Parathyroid adenoma (tissue), 2 donors: ENCODE measurements at regions not wholly inside any gene's neighbourhood (a gene's known extent, or its start where the extent isn't known, plus 50 kb on each side); places are given as distances from the start of the nearest gene placed in this dataset.

ENCODE experiments used
- H2AFZ ChIP-seq: fragments of 300-600 bp; sonication (generic); one replicate; pipeline ENCODE4 v1.7.0; 2017; ENCODE audit warnings: antibody characterized with exemption, mild to moderate bottlenecking
- H3K27ac ChIP-seq: fragments of 300-600 bp; sonication (generic); one replicate; pipeline ENCODE4 v1.7.0; 2017
- H3K27me3 ChIP-seq: fragments of 300-600 bp; sonication (generic); one replicate; pipeline ENCODE4 v1.7.0; 2017; ENCODE audit warnings: low read length; ENCODE audit not compliant: control insufficient read depth, insufficient read depth
- H3K36me3 ChIP-seq: fragments of 300-600 bp; sonication (generic); one replicate; pipeline ENCODE4 v1.7.0; 2017; ENCODE audit warnings: low read length; ENCODE audit not compliant: control insufficient read depth, insufficient read depth
- H3K4me1 ChIP-seq: fragments of 300-600 bp; sonication (generic); one replicate; pipeline ENCODE4 v1.7.0; 2017; ENCODE audit warnings: control low read depth
- H3K4me2 ChIP-seq: fragments of 300-600 bp; sonication (generic); one replicate; pipeline ENCODE4 v1.7.0; 2017; ENCODE audit warnings: low read length
- H3K4me3 ChIP-seq: fragments of 300-600 bp; sonication (generic); one replicate; pipeline ENCODE4 v1.7.0; 2017; ENCODE audit warnings: low read depth, low read length
- H3K79me2 ChIP-seq: fragments of 300-600 bp; sonication (generic); one replicate; pipeline ENCODE4 v1.7.0; 2017; ENCODE audit warnings: control low read depth
- H3K9ac ChIP-seq: fragments of 300-600 bp; sonication (generic); one replicate; pipeline ENCODE4 v1.7.0; 2017; ENCODE audit warnings: mild to moderate bottlenecking
- H3K9me3 ChIP-seq: fragments of 300-600 bp; sonication (generic); one replicate; pipeline ENCODE4 v1.7.0; 2017; ENCODE audit warnings: low read length; ENCODE audit not compliant: control insufficient read depth
- CTCF ChIP-seq: fragments of 300-600 bp; sonication (generic); IDR thresholded peaks from one replicate; pipeline ENCODE4 v1.7.0; 2017; ENCODE audit warnings: antibody characterized with exemption, mild to moderate bottlenecking
- donor health status: primary hyperparathyroidism.

DNA sequence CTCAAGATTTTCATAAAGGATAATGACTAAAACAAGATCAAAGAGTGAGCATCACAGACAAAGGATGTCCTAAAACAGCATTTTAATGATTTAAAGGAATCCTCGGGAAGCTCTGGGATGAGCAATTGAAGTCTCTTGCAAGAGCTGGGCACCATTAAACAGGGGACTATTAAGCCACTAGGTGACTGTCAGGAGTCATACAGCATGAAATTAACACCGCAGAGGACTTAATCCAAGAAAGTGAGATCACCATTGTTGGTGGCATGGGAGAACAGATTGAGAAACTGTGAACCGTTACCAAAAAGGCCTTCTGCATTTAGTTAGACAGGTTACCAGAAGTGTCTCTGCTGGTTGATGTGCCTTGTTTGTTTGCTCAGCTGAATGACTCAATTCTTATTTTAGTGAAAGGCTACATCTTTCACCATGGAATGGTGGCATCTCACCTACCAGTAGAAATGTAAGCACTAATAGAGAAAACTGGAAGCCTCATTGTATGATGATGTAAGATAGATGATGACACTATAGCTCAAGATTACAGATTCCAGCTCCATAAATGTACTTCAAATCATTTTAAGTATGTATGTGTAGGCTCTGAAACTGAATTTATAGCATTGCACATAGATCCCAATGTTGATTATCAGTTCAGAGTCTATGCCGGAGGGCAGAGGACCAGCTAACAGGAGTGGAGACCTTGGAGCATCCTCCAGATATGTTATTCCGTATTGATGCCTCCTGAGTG lies 427.6 kb downstream of the SUCLG1 start:
- no peak for TF ChIP-seq CTCF
- Histone ChIP-seq H3K27ac (no peak overlapping the region), H2AFZ (no peak overlapping the region), H3K9ac (no peak overlapping the region), H3K79me2 (no peaks in the 10 kb centered on the region), H3K4me3 (no peak overlapping the region), H3K36me3 (no peaks in the 10 kb centered on the region), H3K4me2 (no peak overlapping the region), H3K27me3 (no peaks in the 10 kb centered on the region), H3K9me3 (no peaks in the 10 kb centered on the region), H3K4me1 (peaks cover 5% of the 10 kb centered on the region)

- H3K27me3 ChIP-seq, result no peaks in the 10 kb centered on the region
- H3K36me3 ChIP-seq, result no peaks in the 10 kb centered on the region
- H3K4me1 ChIP-seq, result peaks cover 5% of the 10 kb centered on the region
- H3K9me3 ChIP-seq, result no peaks in the 10 kb centered on the region
- peak overlapping the region; percentile 29 for H2AFZ ChIP-seq
- H3K4me2 ChIP-seq, result no peak overlapping the region
- H3K9ac ChIP-seq, result no peak overlapping the region
- no peaks in the 10 kb centered on the region for H3K79me2 ChIP-seq
- H3K4me3 ChIP-seq, result no peak overlapping the region
- TF ChIP-seq CTCF, result no peak
- no peak overlapping the region for H3K27ac ChIP-seq
Measured at GRCh38 chr2:84029903-84030575, 429.0 kb downstream of the SUCLG1 start.

GRCh38 chr2:84026818-84027217 lies 432.3 kb downstream of the SUCLG1 start:
- Histone ChIP-seq H3K4me3 (no peak overlapping the region), H2AFZ (no peak overlapping the region), H3K79me2 (no peaks in the 10 kb centered on the region), H3K4me2 (no peak overlapping the region), H3K9ac (no peak overlapping the region), H3K36me3 (no peaks in the 10 kb centered on the region), H3K27ac (no peak overlapping the region), H3K27me3 (no peaks in the 10 kb centered on the region), H3K4me1 (peaks cover 5% of the 10 kb centered on the region), H3K9me3 (no peaks in the 10 kb centered on the region)
- TF ChIP-seq CTCF, result no peak

DNA sequence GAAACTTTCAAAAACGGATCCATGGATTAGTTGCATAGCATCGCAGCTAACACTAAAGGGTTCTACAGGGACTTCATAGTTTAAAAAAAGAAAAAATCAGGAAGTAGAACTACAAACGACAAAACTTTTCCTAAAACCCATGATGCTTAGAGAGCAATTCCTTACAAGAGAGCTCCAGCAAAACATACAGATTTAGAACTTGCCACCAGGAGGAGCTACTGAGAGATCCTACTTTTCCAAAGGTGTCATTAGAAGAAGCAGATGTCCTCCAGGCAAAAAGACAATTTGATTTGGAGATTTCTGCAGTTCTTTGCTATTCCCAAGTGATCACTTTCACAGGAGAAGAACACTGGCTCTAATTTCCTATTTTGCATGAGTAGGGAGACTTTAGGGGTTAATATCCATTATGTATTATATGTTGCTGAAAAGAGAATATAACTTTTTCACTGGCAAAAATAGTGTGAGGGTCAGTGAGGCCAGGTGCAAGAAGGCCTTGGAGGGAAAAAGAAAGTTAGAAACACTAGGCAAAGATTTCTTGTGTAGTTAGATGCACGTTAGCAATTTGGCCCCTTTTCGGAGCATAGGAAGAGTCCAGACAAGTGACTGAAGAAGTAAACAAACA lies 436.2 kb downstream of the SUCLG1 start:
- TF ChIP-seq CTCF, result peak; percentile 64
- H3K9ac ChIP-seq, result no peak overlapping the region
- H2AFZ ChIP-seq, result no peak overlapping the region
- H3K36me3 ChIP-seq, result no peaks in the 10 kb centered on the region
- H3K4me3 ChIP-seq, result no peak overlapping the region
- H3K4me2 ChIP-seq, result no peak overlapping the region
- no peaks in the 10 kb centered on the region for H3K9me3 ChIP-seq
- H3K27ac ChIP-seq, result no peak overlapping the region
- no peaks in the 10 kb centered on the region for H3K4me1 ChIP-seq
- no peaks in the 10 kb centered on the region for H3K79me2 ChIP-seq
- H3K27me3 ChIP-seq, result no peaks in the 10 kb centered on the region
